Fibroblast of the aortic adventitia (primary cell): ENCODE measurements at regions not wholly inside any gene's neighbourhood (a gene's known extent, or its start where the extent isn't known, plus 50 kb on each side); places are given as distances from the start of the nearest gene placed in this dataset.
A peak's percentile ranks its signal among the peaks of the same experiment; 100 is the strongest.

Experiments used
- DNase-seq: peaks from one replicate; pipeline ENCODE4 v3.0.0-alpha.2; 2010; ENCODE audit warnings: low read depth
- H3K4me3 ChIP-seq: 2 replicates; pipeline ENCODE4 v1.5.1; 2011; ENCODE audit warnings: low read depth, mild to moderate bottlenecking, control low read depth, low read length, moderate library complexity
- TF ChIP-seq, protein P1 (sequence below): IDR thresholded peaks from 2 replicates; pipeline ENCODE4 v1.5.1; 2011; ENCODE audit warnings: mild to moderate bottlenecking, low read length, control low read depth, inconsistent platforms; ENCODE audit not compliant: insufficient read depth

DNA sequence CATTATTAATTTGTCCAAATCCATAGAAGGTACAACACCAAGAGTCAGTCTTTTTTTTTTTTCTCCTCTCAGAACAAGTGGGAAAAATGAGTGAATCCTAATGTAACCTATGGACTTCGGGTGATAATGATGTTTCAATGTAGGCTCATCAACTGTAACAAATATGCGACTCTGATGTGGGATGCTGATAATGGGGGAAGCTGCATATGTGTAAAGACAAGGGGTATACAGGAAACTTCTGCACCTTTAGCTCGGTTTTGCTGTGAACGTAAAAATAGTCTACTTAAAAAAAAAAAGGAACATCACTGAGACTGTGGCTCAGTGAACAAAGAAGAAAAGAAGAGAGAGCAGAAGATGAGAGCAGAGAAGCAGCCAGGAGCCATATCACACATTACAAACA lies 78.3 kb upstream of the ARHGAP32 start:
- TF ChIP-seq, protein P1, sequence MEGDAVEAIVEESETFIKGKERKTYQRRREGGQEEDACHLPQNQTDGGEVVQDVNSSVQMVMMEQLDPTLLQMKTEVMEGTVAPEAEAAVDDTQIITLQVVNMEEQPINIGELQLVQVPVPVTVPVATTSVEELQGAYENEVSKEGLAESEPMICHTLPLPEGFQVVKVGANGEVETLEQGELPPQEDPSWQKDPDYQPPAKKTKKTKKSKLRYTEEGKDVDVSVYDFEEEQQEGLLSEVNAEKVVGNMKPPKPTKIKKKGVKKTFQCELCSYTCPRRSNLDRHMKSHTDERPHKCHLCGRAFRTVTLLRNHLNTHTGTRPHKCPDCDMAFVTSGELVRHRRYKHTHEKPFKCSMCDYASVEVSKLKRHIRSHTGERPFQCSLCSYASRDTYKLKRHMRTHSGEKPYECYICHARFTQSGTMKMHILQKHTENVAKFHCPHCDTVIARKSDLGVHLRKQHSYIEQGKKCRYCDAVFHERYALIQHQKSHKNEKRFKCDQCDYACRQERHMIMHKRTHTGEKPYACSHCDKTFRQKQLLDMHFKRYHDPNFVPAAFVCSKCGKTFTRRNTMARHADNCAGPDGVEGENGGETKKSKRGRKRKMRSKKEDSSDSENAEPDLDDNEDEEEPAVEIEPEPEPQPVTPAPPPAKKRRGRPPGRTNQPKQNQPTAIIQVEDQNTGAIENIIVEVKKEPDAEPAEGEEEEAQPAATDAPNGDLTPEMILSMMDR, result no peak
- H3K4me3 ChIP-seq, result no peak overlapping the region
- no peak for DNase-seq

DNA sequence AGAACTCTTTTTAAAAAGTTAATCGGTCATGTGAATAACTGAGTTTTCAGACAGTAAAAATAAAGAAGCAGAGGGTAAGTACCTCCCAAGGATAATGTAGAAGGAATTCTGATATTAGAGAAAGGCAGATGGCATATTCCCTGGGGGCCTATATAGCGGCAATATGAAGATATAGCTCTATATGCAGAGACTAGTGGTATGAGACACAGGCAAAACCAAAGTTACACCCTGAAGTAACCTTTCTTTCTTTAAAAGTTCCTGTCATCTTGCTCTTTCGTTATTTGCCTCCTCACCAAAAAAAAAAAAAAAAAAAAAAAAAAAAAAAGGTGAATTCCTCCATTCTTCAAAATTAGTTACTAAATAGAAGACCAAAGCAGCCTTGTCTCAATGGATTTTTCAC lies 76.2 kb upstream of the ARHGAP32 start:
- no peak overlapping the region for H3K4me3 ChIP-seq
- no peak for DNase-seq
- TF ChIP-seq, protein P1, result no peak

- no peak overlapping the region for H3K4me3 ChIP-seq
- TF ChIP-seq, protein P1, result no peak
- no peak for DNase-seq
Measured at GRCh38 chr11:129267716-129268115, 75.6 kb upstream of the ARHGAP32 start.

DNA sequence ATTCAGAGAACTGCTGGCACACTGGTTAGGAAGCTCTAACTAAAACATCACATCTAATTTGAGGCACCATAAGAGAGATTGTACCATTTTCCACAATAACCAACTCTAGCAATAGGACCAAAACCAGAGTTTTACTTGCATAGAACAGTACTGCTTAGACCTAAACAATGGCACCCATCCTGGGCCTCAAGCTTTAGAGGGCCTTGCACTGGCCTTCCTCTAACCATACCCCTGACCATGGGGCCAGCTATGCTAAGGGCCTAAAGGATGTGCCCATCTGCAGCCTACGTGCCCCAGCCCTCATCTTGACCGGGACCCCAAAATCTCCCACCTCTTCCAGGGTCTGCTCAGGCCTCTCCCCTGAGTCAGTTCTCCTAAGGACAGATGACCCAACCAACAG lies 74.4 kb upstream of the ARHGAP32 start:
- TF ChIP-seq, protein P1, result no peak
- no peak for DNase-seq
- no peak overlapping the region for H3K4me3 ChIP-seq

GRCh38 chr11:129265125-129265788 lies 73.1 kb upstream of the ARHGAP32 start:
- DNase-seq, result no peak
- no peak overlapping the region for H3K4me3 ChIP-seq
- TF ChIP-seq, protein P1, result no peak

DNA sequence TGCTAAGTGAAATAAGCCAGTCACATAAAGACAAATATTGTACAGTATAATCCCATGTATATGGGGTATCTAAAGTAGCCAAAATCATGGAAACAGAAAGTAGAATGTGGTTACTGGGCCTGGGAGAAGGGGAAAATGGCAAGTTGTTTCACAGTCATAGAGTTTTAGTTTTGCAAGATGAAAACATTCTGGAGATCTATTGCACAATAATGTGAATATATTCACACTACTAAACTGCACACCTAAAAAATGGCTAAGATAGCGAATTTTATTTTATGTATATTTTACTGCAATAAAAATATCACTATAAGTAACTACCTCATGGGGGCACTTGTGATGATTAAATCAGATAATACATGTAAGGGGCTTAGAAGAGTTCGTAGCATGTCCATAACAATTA lies 72.0 kb upstream of the ARHGAP32 start:
- TF ChIP-seq, protein P1, result no peak
- H3K4me3 ChIP-seq, result no peak overlapping the region
- no peak for DNase-seq

DNA sequence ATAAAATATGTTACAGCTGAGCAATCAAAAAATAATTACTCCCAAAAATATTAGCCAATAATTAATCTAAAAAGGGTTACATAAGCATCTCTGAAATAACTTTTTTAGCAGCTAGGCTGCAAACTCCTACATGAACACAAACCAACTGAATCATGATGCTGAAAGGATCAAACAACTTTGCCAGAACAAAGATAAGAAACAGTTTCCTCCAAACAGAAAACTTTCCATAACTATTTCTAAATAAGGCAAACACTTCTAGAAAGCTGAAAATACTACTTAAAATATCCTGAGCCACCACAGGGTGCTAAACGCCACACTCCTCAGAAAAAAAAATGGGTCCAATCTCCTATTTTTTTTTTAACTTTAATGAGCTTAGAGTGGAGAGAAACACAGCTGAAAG lies 68.6 kb upstream of the ARHGAP32 start:
- DNase-seq, result peak; percentile 56
- no peak overlapping the region for H3K4me3 ChIP-seq
- TF ChIP-seq, protein P1, result no peak
